IPS-18a (cell line): ENCODE measurements at regions not wholly inside any gene's neighbourhood (a gene's known extent, or its start where the extent isn't known, plus 50 kb on each side); places are given as distances from the start of the nearest gene placed in this dataset.

Experiments used
- H3K27ac ChIP-seq: one replicate; pipeline ENCODE4 v1.5.1; 2013; ENCODE audit warnings: low read length
- H3K27me3 ChIP-seq: one replicate; pipeline ENCODE4 v1.6.1; 2013; ENCODE audit warnings: mild to moderate bottlenecking, low read length; ENCODE audit not compliant: control insufficient read depth, insufficient read depth
- H3K36me3 ChIP-seq: one replicate; pipeline ENCODE4 v1.6.1; 2013; ENCODE audit warnings: low read depth, low read length; ENCODE audit not compliant: control insufficient read depth
- H3K4me1 ChIP-seq: one replicate; pipeline ENCODE4 v1.6.1; 2013; ENCODE audit warnings: low read depth, low read length; ENCODE audit not compliant: control insufficient read depth
- H3K4me3 ChIP-seq: one replicate; pipeline ENCODE4 v1.5.1; 2013; ENCODE audit warnings: low read length
- H3K9ac ChIP-seq: one replicate; pipeline ENCODE4 v1.6.1; 2013; ENCODE audit warnings: mild to moderate bottlenecking, low read length, moderate library complexity
- H3K9me3 ChIP-seq: one replicate; pipeline ENCODE4 v1.6.1; 2013; ENCODE audit warnings: low read depth, low read length; ENCODE audit not compliant: control insufficient read depth

GRCh38 chr7:12102527-12102926 is 108.6 kb upstream of the TMEM106B start:
- Histone ChIP-seq H3K9me3 (no peaks in the 10 kb centered on the region), H3K4me3 (no peak overlapping the region)

GRCh38 chr7:12103948-12104347 is 107.1 kb upstream of the TMEM106B start:
- Histone ChIP-seq H3K4me3 (no peak overlapping the region), H3K9ac (no peak overlapping the region), H3K27ac (no peak overlapping the region), H3K27me3 (no peaks in the 10 kb centered on the region), H3K9me3 (no peaks in the 10 kb centered on the region), H3K36me3 (no peaks in the 10 kb centered on the region), H3K4me1 (no peaks in the 10 kb centered on the region)

More at GRCh38 chr7:12102527-12102926, 108.6 kb upstream of the TMEM106B start:
- Histone ChIP-seq H3K36me3 (no peaks in the 10 kb centered on the region), H3K27me3 (no peaks in the 10 kb centered on the region), H3K4me1 (no peaks in the 10 kb centered on the region), H3K9ac (no peak overlapping the region), H3K27ac (no peak overlapping the region)

- Histone ChIP-seq H3K36me3 (no peaks in the 10 kb centered on the region), H3K4me1 (no peaks in the 10 kb centered on the region), H3K27ac (no peak overlapping the region), H3K9ac (no peak overlapping the region), H3K4me3 (no peak overlapping the region), H3K27me3 (no peaks in the 10 kb centered on the region), H3K9me3 (no peaks in the 10 kb centered on the region)
These were observed 103.7 kb upstream of the TMEM106B start for GRCh38 chr7:12107381-12107780.

- Histone ChIP-seq H3K4me1 (no peaks in the 10 kb centered on the region), H3K27ac (no peak overlapping the region), H3K9ac (no peak overlapping the region), H3K36me3 (no peaks in the 10 kb centered on the region), H3K27me3 (no peaks in the 10 kb centered on the region), H3K4me3 (no peak overlapping the region), H3K9me3 (no peaks in the 10 kb centered on the region)
These were observed 103.2 kb upstream of the TMEM106B start for GRCh38 chr7:12107841-12108254.

- H3K9me3 ChIP-seq, result no peaks in the 10 kb centered on the region
- no peak overlapping the region for H3K4me3 ChIP-seq
- H3K27me3 ChIP-seq, result no peaks in the 10 kb centered on the region
- no peaks in the 10 kb centered on the region for H3K4me1 ChIP-seq
- H3K9ac ChIP-seq, result no peak overlapping the region
- H3K36me3 ChIP-seq, result no peaks in the 10 kb centered on the region
- no peak overlapping the region for H3K27ac ChIP-seq
These were observed 100.7 kb upstream of the TMEM106B start for GRCh38 chr7:12110425-12110824.

GRCh38 chr7:12111422-12112405 is 99.4 kb upstream of the TMEM106B start:
- Histone ChIP-seq H3K27ac (no peak overlapping the region), H3K27me3 (no peaks in the 10 kb centered on the region), H3K9ac (no peak overlapping the region), H3K36me3 (no peaks in the 10 kb centered on the region), H3K4me1 (no peaks in the 10 kb centered on the region), H3K9me3 (no peaks in the 10 kb centered on the region), H3K4me3 (no peak overlapping the region)

GRCh38 chr7:12117170-12117569 is 93.9 kb upstream of the TMEM106B start:
- Histone ChIP-seq H3K9me3 (no peaks in the 10 kb centered on the region), H3K27ac (no peak overlapping the region), H3K27me3 (no peaks in the 10 kb centered on the region), H3K4me1 (peaks cover 13% of the 10 kb centered on the region), H3K4me3 (no peak overlapping the region), H3K9ac (no peak overlapping the region), H3K36me3 (no peaks in the 10 kb centered on the region)

- Histone ChIP-seq H3K4me3 (no peak overlapping the region), H3K36me3 (no peaks in the 10 kb centered on the region), H3K9ac (no peak overlapping the region), H3K27me3 (no peaks in the 10 kb centered on the region), H3K4me1 (peaks cover 13% of the 10 kb centered on the region), H3K27ac (peak overlapping the region; percentile 33), H3K9me3 (no peaks in the 10 kb centered on the region)
These were observed 91.3 kb upstream of the TMEM106B start for GRCh38 chr7:12119620-12120303.

- H3K36me3 ChIP-seq, result no peaks in the 10 kb centered on the region
- H3K9ac ChIP-seq, result no peak overlapping the region
- H3K4me1 ChIP-seq, result peaks cover 13% of the 10 kb centered on the region
- H3K9me3 ChIP-seq, result no peaks in the 10 kb centered on the region
- H3K27me3 ChIP-seq, result no peaks in the 10 kb centered on the region
- H3K4me3 ChIP-seq, result no peak overlapping the region
- H3K27ac ChIP-seq, result no peak overlapping the region
These were observed 90.5 kb upstream of the TMEM106B start for GRCh38 chr7:12120632-12121031.

GRCh38 chr7:12123172-12123571 is 87.9 kb upstream of the TMEM106B start:
- Histone ChIP-seq H3K4me3 (no peak overlapping the region), H3K36me3 (no peaks in the 10 kb centered on the region), H3K9me3 (no peaks in the 10 kb centered on the region), H3K4me1 (peaks cover 13% of the 10 kb centered on the region), H3K27ac (no peak overlapping the region), H3K27me3 (no peaks in the 10 kb centered on the region), H3K9ac (no peak overlapping the region)

- no peak overlapping the region for H3K4me3 ChIP-seq
- H3K27ac ChIP-seq, result no peak overlapping the region
- H3K4me1 ChIP-seq, result peaks cover 13% of the 10 kb centered on the region
- no peaks in the 10 kb centered on the region for H3K9me3 ChIP-seq
- no peaks in the 10 kb centered on the region for H3K27me3 ChIP-seq
- H3K36me3 ChIP-seq, result no peaks in the 10 kb centered on the region
- no peak overlapping the region for H3K9ac ChIP-seq
These were observed 87.1 kb upstream of the TMEM106B start for GRCh38 chr7:12124028-12124427.
